Memory B cell (primary cell): ENCODE measurements at regions not wholly inside any gene's neighbourhood (a gene's known extent, or its start where the extent isn't known, plus 50 kb on each side); places are given as distances from the start of the nearest gene placed in this dataset.
"Not testable (repeated sequence)": the region's sequence is repeated elsewhere in the genome, so short reads cannot be mapped to it uniquely, and the experiment has no call there.

Source experiments
- ATAC-seq: fragments of 150-1000 bp; cut with Tn5 transposase; 2 replicates; pipeline ENCODE4 v1.10.0; 2021; ENCODE audit warnings: low read depth, mild to moderate bottlenecking, moderate library complexity
- DNase-seq, 2 donors: peaks; one replicate each; pipeline ENCODE4 v3.0.0; 2022; ENCODE audit warnings: low spot score in 2 of 2
- H3K27ac Mint-ChIP-seq: one replicate; pipeline ENCODE4 v1.8.0; 2022; ENCODE audit warnings: mild to moderate bottlenecking, moderate library complexity, mixed read lengths
- H3K27me3 Mint-ChIP-seq: one replicate; pipeline ENCODE4 v1.8.0; 2022; ENCODE audit warnings: mixed read lengths
- H3K36me3 Mint-ChIP-seq: one replicate; pipeline ENCODE4 v1.8.0; 2022; ENCODE audit warnings: mild to moderate bottlenecking, mixed read lengths
- H3K4me1 Mint-ChIP-seq: one replicate; pipeline ENCODE4 v1.8.0; 2022; ENCODE audit warnings: mixed read lengths
- H3K4me3 Mint-ChIP-seq: one replicate; pipeline ENCODE4 v1.8.0; 2022; ENCODE audit warnings: mild to moderate bottlenecking, moderate library complexity, mixed read lengths
- H3K9me3 Mint-ChIP-seq: one replicate; pipeline ENCODE4 v1.8.0; 2022; ENCODE audit warnings: mixed read lengths

DNA sequence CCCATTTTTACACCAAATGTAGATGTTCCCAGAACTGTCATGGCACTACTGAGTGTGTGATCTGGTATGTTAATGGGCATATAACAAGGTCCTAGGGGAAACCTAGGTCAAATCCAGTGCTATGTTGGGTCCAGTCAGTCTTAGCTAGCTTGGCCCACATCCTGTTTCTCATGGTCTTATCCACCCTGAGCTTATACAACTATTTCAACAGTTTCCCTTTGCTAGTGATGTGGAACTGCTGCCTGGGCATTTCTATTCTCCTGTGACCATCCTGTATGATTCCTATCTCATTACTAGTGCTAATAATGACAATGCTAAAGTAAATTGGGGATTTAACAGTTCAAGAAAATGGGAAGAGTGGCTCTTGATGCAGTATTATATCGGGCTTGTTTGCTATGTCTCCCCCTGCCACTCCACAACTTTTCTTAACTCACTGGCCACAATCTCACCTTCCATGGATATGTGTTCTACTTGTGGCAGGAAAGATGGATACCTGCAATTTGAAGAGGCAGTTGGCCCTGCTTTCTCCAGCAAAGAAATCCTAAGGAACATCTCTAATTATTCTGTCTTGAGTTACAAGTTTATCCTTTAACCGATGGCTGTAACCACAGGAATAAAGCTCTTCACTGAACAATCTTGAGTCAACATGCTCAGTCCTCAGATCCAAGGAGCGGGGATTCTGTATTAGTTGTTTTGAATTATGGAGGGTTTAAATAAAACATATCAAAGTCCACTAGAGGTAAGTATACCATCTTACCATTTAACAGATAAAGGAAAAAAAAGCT, 707.8 kb downstream of the XPNPEP1 start:
- Mint-ChIP-seq H3K4me1 (no peaks in the 10 kb centered on the region), H3K36me3 (no peaks in the 10 kb centered on the region), H3K9me3 (peaks cover 4% of the 10 kb centered on the region), H3K27me3 (no peaks in the 10 kb centered on the region), H3K27ac (no peak overlapping the region), H3K4me3 (no peak overlapping the region)
- DNase-seq: no peak
- no peak for ATAC-seq

DNA sequence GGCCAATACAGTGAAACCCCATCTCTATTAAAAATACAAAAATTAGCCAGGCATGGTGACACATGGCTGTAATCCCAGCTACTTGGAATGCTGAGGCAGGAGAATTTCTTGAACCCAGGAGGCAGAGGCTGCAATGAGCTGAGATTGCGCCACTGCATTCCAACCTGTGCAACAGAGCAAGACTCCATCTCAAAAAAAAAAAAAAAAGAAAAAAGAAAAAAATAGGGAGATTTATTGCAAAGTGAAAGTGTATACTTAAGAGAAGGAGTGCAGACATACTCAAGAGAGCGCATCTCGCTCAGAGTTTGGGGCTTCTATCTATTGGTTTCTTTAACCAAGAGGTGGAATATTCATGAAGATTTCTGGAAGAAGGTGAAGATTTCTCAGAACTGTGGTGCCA, 708.4 kb downstream of the XPNPEP1 start:
- H3K4me3 Mint-ChIP-seq, H3K36me3 Mint-ChIP-seq, ATAC-seq, DNase-seq, H3K4me1 Mint-ChIP-seq, H3K27ac Mint-ChIP-seq, H3K27me3 Mint-ChIP-seq, H3K9me3 Mint-ChIP-seq: not testable (repeated sequence)

DNA sequence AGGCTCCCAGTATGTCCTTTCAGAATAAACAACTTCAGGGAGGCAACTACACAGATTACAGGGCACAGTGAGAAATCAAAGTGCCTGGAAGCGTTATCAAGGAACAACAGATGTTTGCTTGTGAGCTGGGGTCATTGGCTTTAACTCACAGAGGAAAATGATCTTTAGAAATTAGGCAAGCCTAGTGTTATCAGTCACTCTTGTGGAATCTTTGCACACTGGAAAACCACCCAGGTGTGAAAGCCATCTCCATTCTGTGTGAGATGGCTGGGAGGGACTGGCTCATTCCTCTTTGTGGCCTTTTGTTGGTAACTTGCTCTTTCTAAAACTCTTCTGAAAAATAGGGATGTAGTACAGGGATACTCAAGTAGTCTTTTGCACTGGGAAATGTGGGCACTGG, 716.0 kb downstream of the XPNPEP1 start:
- H3K27ac Mint-ChIP-seq: no peak overlapping the region
- no peak overlapping the region for H3K4me3 Mint-ChIP-seq
- DNase-seq: no peak
- H3K36me3 Mint-ChIP-seq: no peaks in the 10 kb centered on the region
- ATAC-seq: no peak
- H3K9me3 Mint-ChIP-seq: peaks cover 4% of the 10 kb centered on the region
- no peaks in the 10 kb centered on the region for H3K27me3 Mint-ChIP-seq
- no peaks in the 10 kb centered on the region for H3K4me1 Mint-ChIP-seq

DNA sequence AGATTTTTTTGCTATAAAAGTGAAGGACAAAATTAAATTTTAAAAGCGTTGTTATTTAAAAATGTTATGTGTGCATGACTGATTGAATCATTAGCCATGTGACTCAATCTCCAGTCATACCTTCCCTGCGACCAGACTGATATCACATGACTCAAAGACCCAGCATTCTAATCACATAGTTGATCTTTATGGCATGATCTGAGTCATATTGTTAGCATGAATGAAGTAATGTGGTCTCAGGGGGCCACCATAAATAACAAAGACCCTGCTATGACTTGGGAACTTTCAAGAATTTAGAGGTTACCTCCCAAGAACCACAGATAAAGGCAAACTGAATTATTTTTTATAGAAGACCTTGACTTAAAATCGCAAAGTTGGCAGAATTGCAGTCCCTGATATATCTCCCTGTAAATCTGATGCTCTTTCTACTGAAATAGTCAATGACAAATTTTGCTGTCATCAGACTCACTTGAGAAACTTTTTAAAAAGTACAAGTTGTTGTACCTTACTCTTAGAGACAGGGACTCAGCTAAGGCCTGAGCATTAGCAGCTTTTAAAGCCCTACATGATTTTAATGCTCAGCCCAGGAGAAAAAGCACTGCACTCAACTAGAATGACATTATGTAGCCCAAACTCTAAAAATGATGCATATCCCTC, 717.3 kb downstream of the XPNPEP1 start:
- Mint-ChIP-seq H3K27ac (no peak overlapping the region), H3K36me3 (no peaks in the 10 kb centered on the region), H3K27me3 (no peaks in the 10 kb centered on the region), H3K4me3 (no peak overlapping the region), H3K4me1 (no peaks in the 10 kb centered on the region), H3K9me3 (peaks cover 4% of the 10 kb centered on the region)
- no peak for ATAC-seq
- DNase-seq: no peak

DNA sequence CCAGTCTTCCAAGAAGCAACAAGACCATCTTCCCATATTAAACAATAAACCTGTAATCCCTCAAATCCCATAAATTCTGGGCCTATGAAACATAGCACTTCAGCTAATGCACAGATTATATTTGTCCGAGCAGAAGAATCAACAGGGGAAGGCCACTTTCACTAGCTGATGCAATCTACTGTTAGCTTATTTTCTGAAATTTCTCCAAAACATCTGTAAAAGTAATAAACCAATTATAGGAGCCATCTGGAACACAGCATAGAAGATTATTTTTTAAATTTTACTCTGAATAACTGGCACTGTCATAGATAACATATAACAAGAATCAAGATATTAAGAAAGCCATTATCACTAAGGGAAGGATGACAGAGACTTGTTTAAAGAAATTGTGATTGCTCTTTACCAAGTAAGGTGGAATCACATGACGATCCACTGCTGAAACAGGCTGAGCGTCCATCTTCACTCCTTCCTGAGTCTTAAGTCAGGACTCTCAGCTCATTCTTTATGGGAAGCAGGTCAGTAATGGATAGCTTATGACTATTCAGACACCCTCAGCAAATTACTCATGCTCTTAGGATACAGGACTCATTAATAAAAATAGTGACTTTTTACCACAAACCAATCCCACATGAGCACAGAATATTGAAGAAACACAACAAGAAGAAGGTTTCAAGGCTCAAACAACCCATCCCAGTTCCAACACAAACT, 719.5 kb downstream of the XPNPEP1 start:
- no peak overlapping the region for H3K4me3 Mint-ChIP-seq
- no peak overlapping the region for H3K27ac Mint-ChIP-seq
- no peaks in the 10 kb centered on the region for H3K4me1 Mint-ChIP-seq
- no peak for ATAC-seq
- no peaks in the 10 kb centered on the region for H3K27me3 Mint-ChIP-seq
- DNase-seq: no peak
- peaks cover 1% of the 10 kb centered on the region for H3K9me3 Mint-ChIP-seq
- no peaks in the 10 kb centered on the region for H3K36me3 Mint-ChIP-seq

DNA sequence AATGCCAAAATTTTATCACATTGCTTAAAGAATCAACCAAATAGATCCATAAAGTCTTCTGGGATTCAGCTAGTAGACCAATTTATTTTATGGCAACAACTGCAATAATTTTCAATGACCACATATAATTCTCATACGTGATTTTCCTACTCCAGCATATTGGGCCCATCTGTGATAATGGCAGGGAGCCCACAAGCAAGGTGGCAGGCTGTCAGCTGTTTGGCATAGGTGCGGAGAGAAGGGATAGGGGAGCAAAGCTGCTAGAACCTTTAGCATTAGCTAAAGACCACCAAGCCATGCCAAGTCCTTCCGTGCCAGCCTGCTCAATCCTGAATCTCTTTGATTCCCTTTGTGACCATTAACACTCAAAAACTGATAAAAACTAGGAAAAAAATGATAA, 721.2 kb downstream of the XPNPEP1 start:
- H3K27ac Mint-ChIP-seq: no peak overlapping the region
- no peaks in the 10 kb centered on the region for H3K27me3 Mint-ChIP-seq
- H3K4me1 Mint-ChIP-seq: no peaks in the 10 kb centered on the region
- no peaks in the 10 kb centered on the region for H3K36me3 Mint-ChIP-seq
- ATAC-seq (no peak), DNase-seq (no peak)
- H3K9me3 Mint-ChIP-seq: peaks cover 1% of the 10 kb centered on the region
- H3K4me3 Mint-ChIP-seq: no peak overlapping the region

DNA sequence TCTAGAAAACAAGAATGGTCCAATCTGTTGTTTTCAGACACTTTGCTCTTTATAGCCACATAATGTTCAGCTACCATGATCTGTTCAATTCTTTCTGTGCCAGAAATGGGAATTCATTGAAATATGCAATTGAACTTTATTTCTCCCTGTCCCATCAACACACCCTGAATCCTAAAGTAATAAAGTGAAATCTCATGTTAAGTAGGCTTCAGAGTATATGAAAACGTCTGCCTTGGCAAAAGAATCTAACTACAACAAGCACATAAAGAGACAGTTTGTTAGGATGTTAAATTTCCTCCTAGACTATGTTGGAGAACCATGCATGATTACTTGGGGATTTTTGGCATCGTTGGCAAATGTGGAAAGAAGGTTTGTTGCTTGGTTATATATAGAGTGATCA, 722.7 kb downstream of the XPNPEP1 start:
- no peaks in the 10 kb centered on the region for H3K36me3 Mint-ChIP-seq
- ATAC-seq (no peak), DNase-seq (no peak)
- H3K27me3 Mint-ChIP-seq: no peaks in the 10 kb centered on the region
- H3K4me1 Mint-ChIP-seq: no peaks in the 10 kb centered on the region
- H3K4me3 Mint-ChIP-seq: no peak overlapping the region
- no peak overlapping the region for H3K27ac Mint-ChIP-seq
- peaks cover 1% of the 10 kb centered on the region for H3K9me3 Mint-ChIP-seq

DNA sequence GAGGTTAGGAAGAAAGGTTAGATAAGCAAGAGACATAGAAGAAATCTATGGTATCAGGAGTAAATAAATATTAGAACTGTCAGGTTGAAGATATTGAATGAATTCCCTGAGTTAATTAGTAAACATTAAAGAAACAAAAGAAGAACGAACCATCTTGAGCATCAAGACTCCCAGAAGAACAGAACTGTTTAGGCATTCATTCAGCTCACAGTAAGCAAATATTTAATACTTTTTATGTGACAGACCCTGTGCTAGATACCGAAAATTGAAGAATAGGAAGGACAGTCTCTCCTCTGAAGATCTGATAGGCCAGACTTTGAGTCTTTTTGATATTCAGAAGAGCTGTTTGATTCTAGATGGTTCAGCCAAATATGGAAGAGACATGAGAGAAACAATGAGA, 731.5 kb downstream of the XPNPEP1 start:
- H3K4me1 Mint-ChIP-seq: no peaks in the 10 kb centered on the region
- H3K27me3 Mint-ChIP-seq: peaks cover 2% of the 10 kb centered on the region
- H3K27ac Mint-ChIP-seq: no peak overlapping the region
- no peak overlapping the region for H3K4me3 Mint-ChIP-seq
- H3K36me3 Mint-ChIP-seq: no peaks in the 10 kb centered on the region
- peaks cover 13% of the 10 kb centered on the region for H3K9me3 Mint-ChIP-seq
- DNase-seq (no peak), ATAC-seq (no peak)

DNA sequence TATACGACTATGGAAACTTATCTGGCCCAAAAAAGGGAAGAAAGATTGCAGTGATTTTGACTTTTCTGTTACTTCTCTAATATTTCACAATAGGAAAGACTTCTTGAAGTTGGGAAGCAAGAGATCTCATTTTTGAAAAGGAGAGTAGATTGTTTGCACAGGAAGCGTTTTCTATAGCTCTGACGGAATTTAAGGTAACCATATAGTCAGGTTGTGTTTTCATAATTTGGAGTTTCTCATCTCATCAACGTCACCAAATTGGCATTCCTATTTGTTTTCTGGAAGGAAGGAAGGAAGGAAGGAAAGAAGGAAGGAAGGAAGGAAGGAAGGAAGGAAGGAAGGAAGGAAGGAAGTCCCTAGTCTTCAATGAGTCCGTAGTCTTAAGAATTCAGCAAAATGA, 732.0 kb downstream of the XPNPEP1 start:
- no peaks in the 10 kb centered on the region for H3K36me3 Mint-ChIP-seq
- ATAC-seq (no peak), DNase-seq (no peak)
- H3K9me3 Mint-ChIP-seq: peaks cover 13% of the 10 kb centered on the region
- no peak overlapping the region for H3K4me3 Mint-ChIP-seq
- peaks cover 2% of the 10 kb centered on the region for H3K27me3 Mint-ChIP-seq
- no peaks in the 10 kb centered on the region for H3K4me1 Mint-ChIP-seq
- no peak overlapping the region for H3K27ac Mint-ChIP-seq

DNA sequence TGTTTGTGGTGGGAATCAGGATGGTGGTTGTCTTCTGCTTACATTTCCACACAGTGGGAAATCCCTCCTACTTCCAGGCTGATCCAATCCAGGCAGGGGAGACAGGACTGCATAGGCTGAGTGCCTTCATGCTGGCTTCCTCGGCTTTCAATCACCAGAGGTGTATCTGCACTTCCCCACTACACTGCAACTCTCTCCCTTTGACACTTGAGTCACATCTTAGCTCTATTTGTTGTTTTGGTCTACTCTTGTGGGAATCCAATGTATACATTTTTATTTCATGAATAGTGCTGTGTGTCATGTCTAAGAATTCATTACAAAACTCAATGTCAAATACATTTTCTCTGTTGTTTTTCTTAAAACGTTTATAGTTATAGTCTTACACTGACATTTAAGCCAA, 735.6 kb downstream of the XPNPEP1 start:
- Mint-ChIP-seq H3K27me3 (peaks cover 2% of the 10 kb centered on the region), H3K4me3 (no peak overlapping the region), H3K27ac (no peak overlapping the region), H3K4me1 (no peaks in the 10 kb centered on the region), H3K9me3 (peaks cover 19% of the 10 kb centered on the region), H3K36me3 (no peaks in the 10 kb centered on the region)
- DNase-seq (no peak), ATAC-seq (no peak)

DNA sequence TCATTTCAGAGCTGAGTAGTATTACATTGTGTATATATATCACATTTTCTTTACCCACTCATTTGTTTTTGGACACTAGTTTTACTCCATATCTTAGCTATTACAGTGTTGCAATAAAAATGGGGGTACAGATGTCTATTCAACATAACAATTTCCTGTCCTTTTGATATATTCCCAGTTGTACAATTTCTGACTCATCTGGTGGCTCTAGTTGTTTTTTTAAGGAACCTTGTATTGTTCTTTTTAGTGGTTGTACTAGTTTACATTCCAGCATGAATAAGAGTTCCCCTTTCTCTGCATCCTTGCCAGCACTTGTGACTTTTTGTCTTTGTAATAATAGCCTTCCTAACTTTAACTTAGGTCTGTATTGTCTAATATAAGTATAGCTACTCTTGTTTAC, 739.9 kb downstream of the XPNPEP1 start:
- Mint-ChIP-seq H3K36me3 (no peaks in the 10 kb centered on the region), H3K9me3 (peaks cover 13% of the 10 kb centered on the region), H3K4me3 (no peak overlapping the region), H3K4me1 (no peaks in the 10 kb centered on the region), H3K27ac (no peak overlapping the region), H3K27me3 (no peaks in the 10 kb centered on the region)
- ATAC-seq (no peak), DNase-seq (no peak)

DNA sequence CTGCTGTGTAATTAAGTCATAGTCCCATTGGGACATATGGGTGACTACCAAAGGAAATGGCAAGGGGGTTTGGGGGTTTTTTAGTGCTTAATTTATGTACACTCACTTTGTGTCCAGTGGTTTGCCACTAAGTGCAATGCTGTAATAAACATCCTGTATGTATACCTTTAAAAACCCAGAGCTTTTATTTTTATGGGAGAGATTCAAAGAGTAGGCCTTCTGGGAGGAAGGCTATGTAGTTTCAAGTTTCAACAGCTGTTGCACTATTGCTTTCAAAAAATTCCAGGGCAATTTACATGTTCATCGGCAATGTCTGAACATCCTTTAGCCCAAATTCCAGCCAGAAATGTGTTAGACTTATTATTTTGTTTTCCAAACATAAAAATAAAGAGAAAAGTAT, 744.7 kb downstream of the XPNPEP1 start:
- no peaks in the 10 kb centered on the region for H3K27me3 Mint-ChIP-seq
- no peaks in the 10 kb centered on the region for H3K4me1 Mint-ChIP-seq
- H3K4me3 Mint-ChIP-seq: no peak overlapping the region
- peaks cover 7% of the 10 kb centered on the region for H3K9me3 Mint-ChIP-seq
- no peaks in the 10 kb centered on the region for H3K36me3 Mint-ChIP-seq
- no peak for ATAC-seq
- no peak for DNase-seq
- H3K27ac Mint-ChIP-seq: no peak overlapping the region

DNA sequence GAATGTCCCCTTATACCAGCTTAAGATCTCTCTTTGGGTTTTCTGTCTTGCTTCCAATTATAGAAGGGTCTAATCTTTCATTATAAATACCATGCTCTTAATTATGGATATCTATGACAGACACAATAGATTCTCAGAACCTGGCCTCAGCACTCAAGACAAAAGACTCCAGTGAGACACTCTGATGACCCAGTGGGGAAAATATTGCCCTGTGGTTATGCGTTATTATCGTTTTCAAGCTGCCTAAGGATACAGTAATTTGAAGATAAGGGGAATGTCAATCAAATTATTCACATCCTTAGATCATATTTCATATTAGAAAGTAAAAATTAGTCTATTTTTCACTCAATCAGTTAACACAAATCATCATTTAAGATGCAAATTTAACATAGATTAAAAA, 748.8 kb downstream of the XPNPEP1 start:
- H3K27me3 Mint-ChIP-seq: no peaks in the 10 kb centered on the region

DNA sequence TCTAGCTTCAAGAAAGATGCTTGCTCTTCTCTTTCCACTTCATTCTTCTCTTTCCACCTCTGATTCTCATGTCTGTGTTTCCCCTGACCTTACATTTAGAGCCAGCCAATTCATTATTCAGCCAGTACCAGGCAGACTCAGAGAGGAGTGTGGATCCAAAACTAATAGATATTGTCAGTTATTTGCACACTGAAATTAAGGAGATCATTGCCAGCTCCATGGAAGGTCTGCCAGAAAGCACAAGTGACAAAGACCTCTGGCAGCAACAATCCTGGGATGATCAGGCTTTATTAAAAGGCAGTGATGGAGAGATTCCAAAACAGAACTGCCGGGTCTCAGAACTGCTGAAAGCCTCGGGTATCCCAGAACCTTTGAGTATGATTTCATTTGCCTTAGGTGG, 749.4 kb downstream of the XPNPEP1 start:
- Mint-ChIP-seq H3K36me3 (no peaks in the 10 kb centered on the region), H3K27me3 (no peaks in the 10 kb centered on the region), H3K4me3 (no peak overlapping the region), H3K4me1 (no peaks in the 10 kb centered on the region), H3K9me3 (peaks cover 3% of the 10 kb centered on the region), H3K27ac (no peak overlapping the region)
- no peak for DNase-seq
- no peak for ATAC-seq

More for the DNA sequence above, 748.8 kb downstream of the XPNPEP1 start:
- no peak overlapping the region for H3K27ac Mint-ChIP-seq
- H3K36me3 Mint-ChIP-seq: no peaks in the 10 kb centered on the region
- no peaks in the 10 kb centered on the region for H3K4me1 Mint-ChIP-seq
- H3K4me3 Mint-ChIP-seq: no peak overlapping the region
- no peak for DNase-seq
- ATAC-seq: no peak
- H3K9me3 Mint-ChIP-seq: peaks cover 3% of the 10 kb centered on the region
